ENCODE measurements at regions not wholly inside any gene's neighbourhood (a gene's known extent, or its start where the extent isn't known, plus 50 kb on each side); places are given as distances from the start of the nearest gene placed in this dataset.

GRCh38 chr18:73918816-73919215, 228.8 kb downstream of the FBXO15 start:
- ATAC-seq, result no peak

- ATAC-seq, result no peak
Measured at GRCh38 chr18:73917046-73917445, 230.6 kb downstream of the FBXO15 start.

- no peak for ATAC-seq
Measured at GRCh38 chr18:73913505-73913904, 234.1 kb downstream of the FBXO15 start.

GRCh38 chr18:73908323-73908722, 239.3 kb downstream of the FBXO15 start:
- ATAC-seq, result no peak

GRCh38 chr18:73901566-73901965, 246.1 kb downstream of the FBXO15 start:
- no peak for ATAC-seq

GRCh38 chr18:73901151-73901550, 246.5 kb downstream of the FBXO15 start:
- no peak for ATAC-seq

GRCh38 chr18:73900106-73900835, 247.4 kb downstream of the FBXO15 start:
- ATAC-seq, result no peak

GRCh38 chr18:73897517-73897916, 250.1 kb downstream of the FBXO15 start:
- ATAC-seq, result no peak

GRCh38 chr18:73896685-73897084, 250.9 kb downstream of the FBXO15 start:
- no peak for ATAC-seq

- ATAC-seq, result no peak
Measured at GRCh38 chr18:73895701-73896100, 251.9 kb downstream of the FBXO15 start.

- ATAC-seq, result no peak
Measured at GRCh38 chr18:73893880-73894279, 253.8 kb downstream of the FBXO15 start.

- ATAC-seq, result no peak
Measured at GRCh38 chr18:73891572-73892421, 255.8 kb downstream of the FBXO15 start.

GRCh38 chr18:73888565-73888964, 259.1 kb downstream of the FBXO15 start:
- ATAC-seq, result no peak

GRCh38 chr18:73887801-73888200, 259.8 kb downstream of the FBXO15 start:
- ATAC-seq, result no peak

GRCh38 chr18:73884868-73885267, 262.8 kb downstream of the FBXO15 start:
- ATAC-seq, result no peak

GRCh38 chr18:73881396-73881917, 266.2 kb downstream of the FBXO15 start:
- no peak for ATAC-seq

GRCh38 chr18:73880387-73880786, 267.2 kb downstream of the FBXO15 start:
- no peak for ATAC-seq

GRCh38 chr18:73879766-73880165, 267.9 kb downstream of the FBXO15 start:
- no peak for ATAC-seq

- no peak for ATAC-seq
Measured at GRCh38 chr18:73879328-73879727, 268.3 kb downstream of the FBXO15 start.

GRCh38 chr18:73869182-73869581, 278.5 kb downstream of the FBXO15 start:
- no peak for ATAC-seq

- no peak for ATAC-seq
Measured at GRCh38 chr18:73861771-73862170, 285.9 kb downstream of the FBXO15 start.

GRCh38 chr18:73859837-73860397, 287.7 kb downstream of the FBXO15 start:
- ATAC-seq, result no peak

- ATAC-seq, result no peak
Measured at GRCh38 chr18:73852789-73853549, 294.7 kb downstream of the FBXO15 start.
